Naive thymus-derived CD4-positive, alpha-beta T cell (primary cell): ENCODE measurements at regions not wholly inside any gene's neighbourhood (a gene's known extent, or its start where the extent isn't known, plus 50 kb on each side); places are given as distances from the start of the nearest gene placed in this dataset.

Source experiments
- ATAC-seq: fragments of 150-1000 bp; cut with Tn5 transposase; 2 replicates; pipeline ENCODE4 v1.10.0; 2021; ENCODE audit warnings: mild to moderate bottlenecking, moderate library complexity
- CTCF ChIA-PET: fragments of 350-600 bp; sonication (Branson Sonifier 250); formaldehyde crosslinking; loops from one replicate; lab custom pipeline; 2021; ENCODE audit warnings: antibody characterized with exemption; lab: Charles Lee
- POLR2A ChIA-PET: fragments of 350-600 bp; sonication (Branson Sonifier 250); formaldehyde crosslinking; loops from one replicate; lab custom pipeline; 2021; ENCODE audit warnings: antibody characterized with exemption, inconsistent platforms; lab: Charles Lee
- DNase-seq, 9 donors: peaks; one replicate each; pipeline versions ENCODE4 v3.0.0 to v3.0.0-alpha.2; 2020 to 2022; ENCODE audit warnings: mixed read lengths in 1 of 9
- H3K27ac ChIP-seq: one replicate; pipeline ENCODE4 v1.7.0; 2013; ENCODE audit warnings: mild to moderate bottlenecking, low read depth, low read length, moderate library complexity
- H3K27me3 ChIP-seq, 2 donors: one replicate each; pipeline ENCODE4 v1.7.0; 2013; ENCODE audit warnings: low read length in 2 of 2, mild to moderate bottlenecking in 2 of 2, moderate library complexity in 2 of 2; ENCODE audit not compliant: control insufficient read depth in 2 of 2, insufficient read depth in 2 of 2
- H3K36me3 ChIP-seq, 3 experiments: 1 replicate in 2 of 3; 2 replicates in 1 of 3; pipeline ENCODE4 v1.7.0; 2013; ENCODE audit warnings: low read length in 3 of 3, mild to moderate bottlenecking in 3 of 3, moderate library complexity in 1 of 3; ENCODE audit not compliant: insufficient read depth in 3 of 3, control insufficient read depth in 2 of 3
- H3K4me1 ChIP-seq, 2 donors: one replicate each; pipeline ENCODE4 v1.7.0; 2013; ENCODE audit warnings: low read length in 2 of 2, mild to moderate bottlenecking in 2 of 2, moderate library complexity in 1 of 2; ENCODE audit not compliant: control insufficient read depth in 2 of 2, insufficient read depth in 2 of 2
- H3K4me3 ChIP-seq: 2 replicates; pipeline ENCODE4 v1.7.0; 2013; ENCODE audit warnings: mild to moderate bottlenecking, low read length
- H3K9me3 ChIP-seq, 3 experiments: 1 replicate in 2 of 3; 2 replicates in 1 of 3; pipeline ENCODE4 v1.7.0; 2013; ENCODE audit warnings: low read length in 3 of 3; ENCODE audit not compliant: control insufficient read depth in 2 of 3
- H3K27ac Mint-ChIP-seq, 9 donors: one replicate each; pipeline ENCODE4 v1.8.0; 2020 to 2022; ENCODE audit warnings: mixed read lengths in 9 of 9, mild to moderate bottlenecking in 8 of 9, moderate library complexity in 5 of 9, inconsistent platforms in 2 of 9
- H3K27me3 Mint-ChIP-seq, 5 donors: one replicate each; pipeline ENCODE4 v1.8.0; 2021 to 2022; ENCODE audit warnings: mixed read lengths in 5 of 5, mild to moderate bottlenecking in 1 of 5
- H3K36me3 Mint-ChIP-seq, 5 donors: one replicate each; pipeline ENCODE4 v1.8.0; 2020 to 2022; ENCODE audit warnings: mixed read lengths in 5 of 5, mild to moderate bottlenecking in 3 of 5, inconsistent platforms in 1 of 5
- H3K4me1 Mint-ChIP-seq, 7 donors: one replicate each; pipeline ENCODE4 v1.8.0; 2020 to 2022; ENCODE audit warnings: mixed read lengths in 7 of 7, mild to moderate bottlenecking in 3 of 7, inconsistent platforms in 1 of 7
- H3K4me3 Mint-ChIP-seq, 10 donors: one replicate each; pipeline ENCODE4 v1.8.0; 2020 to 2022; ENCODE audit warnings: mild to moderate bottlenecking in 10 of 10, mixed read lengths in 10 of 10, moderate library complexity in 6 of 10, inconsistent platforms in 2 of 10
- H3K9me3 Mint-ChIP-seq, 11 donors: one replicate each; pipeline ENCODE4 v1.8.0; 2020 to 2022; ENCODE audit warnings: mixed read lengths in 11 of 11, mild to moderate bottlenecking in 4 of 11, inconsistent platforms in 1 of 11, moderate library complexity in 1 of 11
- intact Hi-C, 2 donors: fragments of 100-400 bp; cut with micrococcal nuclease; formaldehyde crosslinking; loops; one replicate each; pipeline ENCODE4 v1.15.1; 2023

GRCh38 chr5:36355516-36355915 lies 53.8 kb upstream of the RANBP3L start:
- no peak for ATAC-seq
- no peak overlapping the region for H3K4me3 ChIP-seq
- Mint-ChIP-seq H3K27me3 (peaks cover 0 to 7% (median 3%) of the 10 kb centered on the region in 5 donors), H3K4me1 (peaks cover 0 to 9% (median 0%) of the 10 kb centered on the region in 7 donors), H3K36me3 (no peaks in the 10 kb centered on the region), H3K27ac (no peak overlapping the region), H3K9me3 (no peaks in the 10 kb centered on the region), H3K4me3 (no peak overlapping the region)
- no peaks in the 10 kb centered on the region for H3K27me3 ChIP-seq
- intact Hi-C loops, result no loop called here
- H3K27ac ChIP-seq, result no peak overlapping the region
- H3K4me1 ChIP-seq, result no peaks in the 10 kb centered on the region
- ChIA-PET POLR2A (interaction anchor here (0.6 kb wide), 1 partner anchor 17 kb away, joined by 3 read pairs; no protein-coding TSS in a partner anchor), CTCF (no interaction called here)
- H3K36me3 ChIP-seq, result no peaks in the 10 kb centered on the region
- H3K9me3 ChIP-seq, result no peaks in the 10 kb centered on the region
- no peak for DNase-seq

- Mint-ChIP-seq H3K4me3 (no peak overlapping the region), H3K27me3 (peaks cover 0 to 3% (median under 1%) of the 10 kb centered on the region in 5 donors), H3K9me3 (peaks cover 0 to 1% (median 0%) of the 10 kb centered on the region in 11 donors), H3K4me1 (peaks cover 0 to 10% (median 0%) of the 10 kb centered on the region in 7 donors), H3K36me3 (no peaks in the 10 kb centered on the region), H3K27ac (no peak overlapping the region)
- H3K27ac ChIP-seq, result no peak overlapping the region
- no peaks in the 10 kb centered on the region for H3K36me3 ChIP-seq
- ChIA-PET POLR2A (no interaction called here), CTCF (interaction anchor here (0.6 kb wide), 2 partner anchors 1376 to 1429 kb away, joined by 3 read pairs; no protein-coding TSS in a partner anchor)
- H3K4me3 ChIP-seq, result no peak overlapping the region
- H3K4me1 ChIP-seq, result no peaks in the 10 kb centered on the region
- no peaks in the 10 kb centered on the region for H3K9me3 ChIP-seq
- no peaks in the 10 kb centered on the region for H3K27me3 ChIP-seq
- intact Hi-C loops, result no loop called here
- ATAC-seq (no peak), DNase-seq (no peak)
Observed at GRCh38 chr5:36356915-36357314, 55.2 kb upstream of the RANBP3L start.

- H3K4me1 ChIP-seq, result no peaks in the 10 kb centered on the region
- Mint-ChIP-seq H3K36me3 (no peaks in the 10 kb centered on the region), H3K4me3 (no peak overlapping the region), H3K4me1 (peaks cover 0 to 10% (median 0%) of the 10 kb centered on the region in 7 donors), H3K9me3 (peaks cover 0 to 2% (median 0%) of the 10 kb centered on the region in 11 donors), H3K27ac (no peak overlapping the region), H3K27me3 (peaks cover 0 to 3% (median 0%) of the 10 kb centered on the region in 5 donors)
- H3K27me3 ChIP-seq, result no peaks in the 10 kb centered on the region
- POLR2A ChIA-PET, result no interaction called here
- no peak overlapping the region for H3K4me3 ChIP-seq
- DNase-seq, result no peak
- no peak overlapping the region for H3K27ac ChIP-seq
- intact Hi-C loops, result no loop called here
- CTCF ChIA-PET, result interaction anchor here (0.6 kb wide), 2 partner anchors 1377 to 1430 kb away, joined by 3 read pairs; no protein-coding TSS in a partner anchor
- ATAC-seq, result no peak
- H3K36me3 ChIP-seq, result no peaks in the 10 kb centered on the region
- no peaks in the 10 kb centered on the region for H3K9me3 ChIP-seq
Observed at GRCh38 chr5:36357391-36357975, 55.8 kb upstream of the RANBP3L start.

GRCh38 chr5:36359267-36359666 lies 57.6 kb upstream of the RANBP3L start:
- Mint-ChIP-seq H3K27me3 (no peaks in the 10 kb centered on the region), H3K4me1 (peaks cover 0 to 10% (median 0%) of the 10 kb centered on the region in 7 donors), H3K4me3 (no peak overlapping the region), H3K27ac (no peak overlapping the region), H3K36me3 (no peaks in the 10 kb centered on the region), H3K9me3 (peaks cover 0 to 2% (median 0%) of the 10 kb centered on the region in 11 donors)
- intact Hi-C loops, result no loop called here
- ATAC-seq, result no peak
- Histone ChIP-seq H3K36me3 (no peaks in the 10 kb centered on the region), H3K9me3 (no peaks in the 10 kb centered on the region), H3K27ac (no peak overlapping the region), H3K4me1 (no peaks in the 10 kb centered on the region), H3K27me3 (no peaks in the 10 kb centered on the region), H3K4me3 (no peak overlapping the region)
- ChIA-PET CTCF (no interaction called here), POLR2A (no interaction called here)
- DNase-seq, result no peak

GRCh38 chr5:36360307-36360706 lies 58.6 kb upstream of the RANBP3L start:
- ChIA-PET POLR2A (no interaction called here), CTCF (no interaction called here)
- ATAC-seq (no peak), DNase-seq (no peak)
- Histone ChIP-seq H3K9me3 (no peaks in the 10 kb centered on the region), H3K4me3 (no peak overlapping the region), H3K27me3 (no peaks in the 10 kb centered on the region), H3K36me3 (no peaks in the 10 kb centered on the region), H3K4me1 (no peaks in the 10 kb centered on the region), H3K27ac (no peak overlapping the region)
- no peak overlapping the region for H3K27ac Mint-ChIP-seq
- no peak overlapping the region for H3K4me3 Mint-ChIP-seq
- no peaks in the 10 kb centered on the region for H3K27me3 Mint-ChIP-seq
- intact Hi-C loops, result no loop called here
- peaks cover 0 to 2% (median 0%) of the 10 kb centered on the region in 5 donors for H3K36me3 Mint-ChIP-seq
- peaks cover 0 to 2% (median 0%) of the 10 kb centered on the region in 11 donors for H3K9me3 Mint-ChIP-seq
- H3K4me1 Mint-ChIP-seq, result peaks cover 0 to 11% (median 0%) of the 10 kb centered on the region in 7 donors

- ATAC-seq (no peak), DNase-seq (no peak)
- Mint-ChIP-seq H3K36me3 (peaks cover 0 to 2% (median 0%) of the 10 kb centered on the region in 5 donors), H3K27ac (no peak overlapping the region), H3K9me3 (peaks cover 0 to 2% (median 0%) of the 10 kb centered on the region in 11 donors), H3K27me3 (no peaks in the 10 kb centered on the region), H3K4me1 (peaks cover 0 to 16% (median 0%) of the 10 kb centered on the region in 7 donors), H3K4me3 (no peak overlapping the region)
- no peaks in the 10 kb centered on the region for H3K4me1 ChIP-seq
- no peak overlapping the region for H3K4me3 ChIP-seq
- H3K27ac ChIP-seq, result no peak overlapping the region
- H3K36me3 ChIP-seq, result no peaks in the 10 kb centered on the region
- H3K27me3 ChIP-seq, result no peaks in the 10 kb centered on the region
- intact Hi-C loops, result no loop called here
- CTCF ChIA-PET, result no interaction called here
- POLR2A ChIA-PET, result no interaction called here
- no peaks in the 10 kb centered on the region for H3K9me3 ChIP-seq
Observed at GRCh38 chr5:36363101-36363500, 61.4 kb upstream of the RANBP3L start.

GRCh38 chr5:36363744-36364143 lies 62.0 kb upstream of the RANBP3L start:
- intact Hi-C loops, result no loop called here
- Mint-ChIP-seq H3K4me3 (no peak overlapping the region), H3K36me3 (peaks cover 0 to 2% (median 0%) of the 10 kb centered on the region in 5 donors), H3K27me3 (peaks cover 0 to 3% (median 0%) of the 10 kb centered on the region in 5 donors), H3K27ac (no peak overlapping the region), H3K9me3 (peaks cover 0 to 2% (median 0%) of the 10 kb centered on the region in 11 donors), H3K4me1 (peaks cover 0 to 16% (median 0%) of the 10 kb centered on the region in 7 donors)
- ChIA-PET POLR2A (no interaction called here), CTCF (no interaction called here)
- no peaks in the 10 kb centered on the region for H3K27me3 ChIP-seq
- H3K4me3 ChIP-seq, result no peak overlapping the region
- H3K9me3 ChIP-seq, result no peaks in the 10 kb centered on the region
- DNase-seq, result no peak
- ATAC-seq, result no peak
- no peaks in the 10 kb centered on the region for H3K4me1 ChIP-seq
- H3K36me3 ChIP-seq, result no peaks in the 10 kb centered on the region
- H3K27ac ChIP-seq, result no peak overlapping the region
